ENCODE measurements at regions not wholly inside any gene's neighbourhood (a gene's known extent, or its start where the extent isn't known, plus 50 kb on each side); places are given as distances from the start of the nearest gene placed in this dataset.

GRCh38 chr13:77980592-77980991 is 62.0 kb upstream of the EDNRB start:
- no peak for ATAC-seq
- peak overlapping the region; percentile 1 for H2AFZ ChIP-seq

More at GRCh38 chr13:77980592-77980991, 62.0 kb upstream of the EDNRB start:
- Histone ChIP-seq H3K27me3 (ENCODE audit: insufficient read depth) (no peaks in the 10 kb centered on the region), H3K9me2 (ENCODE audit: insufficient read depth) (no peaks in the 10 kb centered on the region), H3K4me2 (no peak overlapping the region), H4K20me1 (replicated peaks; ENCODE audit: insufficient read depth) (no peaks in the 10 kb centered on the region), H3K4me1 (ENCODE audit: insufficient read depth) (no peaks in the 10 kb centered on the region), H3F3A (replicated peaks; ENCODE audit: low read depth) (no peaks in the 10 kb centered on the region), H3K36me3 (ENCODE audit: insufficient read depth) (no peaks in the 10 kb centered on the region), H3K79me2 (replicated peaks; ENCODE audit: insufficient read depth) (no peaks in the 10 kb centered on the region), H3K27ac (ENCODE audit: low read depth) (no peak overlapping the region), H3K4me3 (no peak overlapping the region)
- Mint-ChIP-seq H3K27me3 (ENCODE audit: insufficient read depth, low read depth, poor library complexity) (no peaks in the 10 kb centered on the region), H3K4me1 (peaks cover 10% of the 10 kb centered on the region), H3K4me3 (no peak overlapping the region), H3K36me3 (ENCODE audit: low read depth) (peaks cover 13% of the 10 kb centered on the region; the same call in 2 of the 3 replicates), H3K27ac (peak overlapping the region; percentile 95), H3K9me3 (peaks cover 6% of the 10 kb centered on the region; the same call in 2 of the 3 replicates)
- TF ChIP-seq EZH2phosphoT487 (IDR thresholded peaks at IDR 0.05; ENCODE audit: unreplicated experiment) (no peak), REST (IDR thresholded peaks at IDR 0.05; ENCODE audit: unreplicated experiment) (no peak), ZNF331 (CRISPR knock-in tag; IDR thresholded peaks at IDR 0.05; ENCODE audit: low read depth) (no peak), JUNB (IDR thresholded peaks at IDR 0.05; ENCODE audit: unreplicated experiment) (no peak), ETS1 (IDR thresholded peaks at IDR 0.05) (no peak), CTCF (conservative IDR thresholded peaks at IDR 0.05; ENCODE audit: low read depth in 2 of 2) (no peak), POLR2AphosphoS5 (IDR thresholded peaks at IDR 0.05; ENCODE audit: low read depth) (no peak), STAT1 (IDR thresholded peaks at IDR 0.05; ENCODE audit: unreplicated experiment) (no peak), ZNF114 (CRISPR knock-in tag; IDR thresholded peaks at IDR 0.05) (no peak), CREB1 (CRISPR knock-in tag; IDR thresholded peaks at IDR 0.05; ENCODE audit: low read depth) (no peak), EZH2 (IDR thresholded peaks at IDR 0.05; ENCODE audit: low read depth, unreplicated experiment) (no peak), NANOG (IDR thresholded peaks at IDR 0.05; ENCODE audit: borderline replicate concordance) (no peak), ZNF462 (CRISPR knock-in tag; IDR thresholded peaks at IDR 0.05) (no peak)
- no peak for DNase-seq (ENCODE audit: low spot score)

Measured in GM23338 (cell line).